Thyroid gland (tissue), 4 donors: ENCODE measurements at regions not wholly inside any gene's neighbourhood (a gene's known extent, or its start where the extent isn't known, plus 50 kb on each side); places are given as distances from the start of the nearest gene placed in this dataset.

Experiments used
- POLR2A ChIP-seq, 2 donors: fragments of 450-650 bp; IDR thresholded peaks; one replicate each; pipeline ENCODE4 v1.6.1; 2017; ENCODE audit warnings: antibody characterized with exemption in 2 of 2, mild to moderate bottlenecking in 2 of 2, moderate library complexity in 1 of 2
- TF ChIP-seq, protein P1 (sequence below), 6 experiments: fragments of 200-600 bp in 3 of 6; fragments of 450-650 bp in 3 of 6; sonication (generic) in 3 of 6; IDR thresholded peaks; one replicate each; pipeline ENCODE4 v1.5.1; 2016 to 2019; ENCODE audit warnings: antibody characterized with exemption in 6 of 6, mild to moderate bottlenecking in 2 of 6, inconsistent platforms in 1 of 6, moderate library complexity in 1 of 6

GRCh38 chrX:4570151-4570550 lies 856.7 kb upstream of the PRKX start:
- TF ChIP-seq, protein P1, sequence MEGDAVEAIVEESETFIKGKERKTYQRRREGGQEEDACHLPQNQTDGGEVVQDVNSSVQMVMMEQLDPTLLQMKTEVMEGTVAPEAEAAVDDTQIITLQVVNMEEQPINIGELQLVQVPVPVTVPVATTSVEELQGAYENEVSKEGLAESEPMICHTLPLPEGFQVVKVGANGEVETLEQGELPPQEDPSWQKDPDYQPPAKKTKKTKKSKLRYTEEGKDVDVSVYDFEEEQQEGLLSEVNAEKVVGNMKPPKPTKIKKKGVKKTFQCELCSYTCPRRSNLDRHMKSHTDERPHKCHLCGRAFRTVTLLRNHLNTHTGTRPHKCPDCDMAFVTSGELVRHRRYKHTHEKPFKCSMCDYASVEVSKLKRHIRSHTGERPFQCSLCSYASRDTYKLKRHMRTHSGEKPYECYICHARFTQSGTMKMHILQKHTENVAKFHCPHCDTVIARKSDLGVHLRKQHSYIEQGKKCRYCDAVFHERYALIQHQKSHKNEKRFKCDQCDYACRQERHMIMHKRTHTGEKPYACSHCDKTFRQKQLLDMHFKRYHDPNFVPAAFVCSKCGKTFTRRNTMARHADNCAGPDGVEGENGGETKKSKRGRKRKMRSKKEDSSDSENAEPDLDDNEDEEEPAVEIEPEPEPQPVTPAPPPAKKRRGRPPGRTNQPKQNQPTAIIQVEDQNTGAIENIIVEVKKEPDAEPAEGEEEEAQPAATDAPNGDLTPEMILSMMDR (IDR thresholded peaks at IDR 0.05), result no peak
- no peak for TF ChIP-seq POLR2A (IDR thresholded peaks at IDR 0.05)
